RWPE2 (cell line): ENCODE measurements at regions not wholly inside any gene's neighbourhood (a gene's known extent, or its start where the extent isn't known, plus 50 kb on each side); places are given as distances from the start of the nearest gene placed in this dataset.
"Not testable (repeated sequence)": the region's sequence is repeated elsewhere in the genome, so short reads cannot be mapped to it uniquely, and the experiment has no call there.

Experiments
- ATAC-seq: fragments of 200-7000 bp; cut with Tn5 transposase; 3 replicates; pipeline ENCODE4 v1.9.1; 2021; ENCODE audit warnings: low read depth
- DNase-seq: peaks from one replicate; pipeline ENCODE4 v3.0.0-alpha.2; 2020; ENCODE audit warnings: low spot score
- H3K27ac ChIP-seq: fragments of 450-650 bp; 2 replicates; pipeline ENCODE4 v1.5.1; 2017; ENCODE audit warnings: mild to moderate bottlenecking; ENCODE audit not compliant: poor library complexity, severe bottlenecking
- H3K27me3 ChIP-seq: fragments of 250-450 bp; sonication (Bioruptor Pico); 2 replicates; pipeline ENCODE4 v1.5.1; 2021; ENCODE audit warnings: mild to moderate bottlenecking, moderate library complexity; ENCODE audit not compliant: insufficient read depth, poor library complexity, severe bottlenecking
- H3K36me3 ChIP-seq: fragments of 250-450 bp; sonication (Bioruptor Pico); 2 replicates; pipeline ENCODE4 v1.5.1; 2020; ENCODE audit warnings: low read depth, mild to moderate bottlenecking, moderate library complexity
- H3K4me1 ChIP-seq: fragments of 250-450 bp; sonication (Bioruptor Pico); 2 replicates; pipeline ENCODE4 v1.5.1; 2021; ENCODE audit warnings: mild to moderate bottlenecking, moderate library complexity; ENCODE audit not compliant: insufficient read depth, poor library complexity, severe bottlenecking
- H3K4me3 ChIP-seq: fragments of 250-450 bp; sonication (Bioruptor Pico); 2 replicates; pipeline ENCODE4 v1.5.1; 2021; ENCODE audit warnings: mild to moderate bottlenecking, moderate library complexity; ENCODE audit not compliant: severe bottlenecking
- H3K9me3 ChIP-seq: fragments of 250-450 bp; sonication (Bioruptor Pico); 2 replicates; pipeline ENCODE4 v1.5.1; 2021; ENCODE audit warnings: mild to moderate bottlenecking, moderate library complexity; ENCODE audit not compliant: severe bottlenecking
- CTCF ChIP-seq: fragments of 450-650 bp; IDR thresholded peaks from one replicate; pipeline ENCODE4 v1.5.1; 2017; ENCODE audit warnings: mild to moderate bottlenecking, moderate library complexity; ENCODE audit not compliant: poor library complexity, severe bottlenecking

GRCh38 chr4:44544158-44544557 lies 95.5 kb upstream of the KCTD8 start:
- ATAC-seq (peak; percentile 45; the same call in 1 of the 3 replicates), DNase-seq (no peak)
- Histone ChIP-seq H3K4me3 (no peak overlapping the region), H3K36me3 (no peaks in the 10 kb centered on the region), H3K27me3 (no peaks in the 10 kb centered on the region), H3K9me3 (no peaks in the 10 kb centered on the region), H3K4me1 (no peaks in the 10 kb centered on the region), H3K27ac (no peak overlapping the region)
- TF ChIP-seq CTCF: no peak

GRCh38 chr4:44538534-44538933 lies 89.9 kb upstream of the KCTD8 start:
- Histone ChIP-seq H3K27ac (no peak overlapping the region), H3K27me3 (no peaks in the 10 kb centered on the region), H3K4me3 (no peak overlapping the region), H3K4me1 (no peaks in the 10 kb centered on the region), H3K9me3 (no peaks in the 10 kb centered on the region), H3K36me3 (no peaks in the 10 kb centered on the region)
- no peak for ATAC-seq
- no peak for DNase-seq
- TF ChIP-seq CTCF: no peak

- Histone ChIP-seq H3K36me3 (no peaks in the 10 kb centered on the region), H3K27me3 (no peaks in the 10 kb centered on the region), H3K4me3 (no peak overlapping the region), H3K4me1 (no peaks in the 10 kb centered on the region), H3K27ac (no peak overlapping the region), H3K9me3 (no peaks in the 10 kb centered on the region)
- DNase-seq: no peak
- TF ChIP-seq CTCF: no peak
- ATAC-seq: no peak
These were observed 87.4 kb upstream of the KCTD8 start for GRCh38 chr4:44535981-44536380.

GRCh38 chr4:44532851-44533250 lies 84.2 kb upstream of the KCTD8 start:
- Histone ChIP-seq H3K36me3 (no peaks in the 10 kb centered on the region), H3K27me3 (no peaks in the 10 kb centered on the region), H3K4me3 (no peak overlapping the region), H3K27ac (no peak overlapping the region), H3K9me3 (no peaks in the 10 kb centered on the region), H3K4me1 (no peaks in the 10 kb centered on the region)
- DNase-seq (no peak), ATAC-seq (no peak)
- TF ChIP-seq CTCF: no peak

GRCh38 chr4:44522761-44523445 lies 74.3 kb upstream of the KCTD8 start:
- H3K36me3 ChIP-seq: no peaks in the 10 kb centered on the region
- ATAC-seq (peak; percentile 98), DNase-seq (no peak)
- no peaks in the 10 kb centered on the region for H3K9me3 ChIP-seq
- H3K27ac ChIP-seq: peak overlapping the region; percentile 49
- no peak overlapping the region for H3K4me3 ChIP-seq
- H3K27me3 ChIP-seq: no peaks in the 10 kb centered on the region
- no peak for TF ChIP-seq CTCF
- H3K4me1 ChIP-seq: peaks cover 17% of the 10 kb centered on the region

GRCh38 chr4:44502216-44502615 lies 53.6 kb upstream of the KCTD8 start:
- not testable (repeated sequence) for H3K9me3 ChIP-seq, H3K4me1 ChIP-seq, ATAC-seq, DNase-seq, H3K27me3 ChIP-seq, H3K27ac ChIP-seq, H3K4me3 ChIP-seq, H3K36me3 ChIP-seq
